ENCODE measurements at regions not wholly inside any gene's neighbourhood (a gene's known extent, or its start where the extent isn't known, plus 50 kb on each side); places are given as distances from the start of the nearest gene placed in this dataset.

GRCh38 chr2:183291436-183291835, 167.2 kb downstream of the NUP35 start:
- DNase-seq, result no peak

- DNase-seq, result no peak
These were observed 167.8 kb downstream of the NUP35 start for GRCh38 chr2:183292028-183292427.

GRCh38 chr2:183339311-183339710, 215.1 kb downstream of the NUP35 start:
- DNase-seq, result no peak

GRCh38 chr2:183341057-183341456, 216.8 kb downstream of the NUP35 start:
- DNase-seq, result no peak

GRCh38 chr2:183347969-183348368, 223.7 kb downstream of the NUP35 start:
- no peak for DNase-seq

- DNase-seq, result no peak
These were observed 224.2 kb downstream of the NUP35 start for GRCh38 chr2:183348492-183348891.

- DNase-seq, result no peak
These were observed 224.8 kb downstream of the NUP35 start for GRCh38 chr2:183349091-183349490.

GRCh38 chr2:183359867-183360266, 235.6 kb downstream of the NUP35 start:
- no peak for DNase-seq

GRCh38 chr2:183371545-183371944, 247.3 kb downstream of the NUP35 start:
- DNase-seq, result no peak

GRCh38 chr2:183375821-183376220, 251.6 kb downstream of the NUP35 start:
- DNase-seq, result no peak

- no peak for DNase-seq
These were observed 259.6 kb downstream of the NUP35 start for GRCh38 chr2:183383854-183384253.

GRCh38 chr2:183389546-183390080, 265.4 kb downstream of the NUP35 start:
- DNase-seq, result no peak

GRCh38 chr2:183390109-183390508, 265.9 kb downstream of the NUP35 start:
- no peak for DNase-seq

- DNase-seq, result no peak
These were observed 280.1 kb downstream of the NUP35 start for GRCh38 chr2:183404392-183404791.

GRCh38 chr2:183408562-183408961, 284.3 kb downstream of the NUP35 start:
- DNase-seq, result no peak

GRCh38 chr2:183409662-183410061, 285.4 kb downstream of the NUP35 start:
- no peak for DNase-seq

- DNase-seq, result no peak
These were observed 292.5 kb downstream of the NUP35 start for GRCh38 chr2:183416753-183417152.

GRCh38 chr2:183426825-183427224, 302.6 kb downstream of the NUP35 start:
- DNase-seq, result no peak

GRCh38 chr2:183427558-183427957, 303.3 kb downstream of the NUP35 start:
- DNase-seq, result no peak

- DNase-seq, result no peak
These were observed 304.6 kb downstream of the NUP35 start for GRCh38 chr2:183428881-183429280.

GRCh38 chr2:183438541-183438940, 314.3 kb downstream of the NUP35 start:
- DNase-seq, result no peak

GRCh38 chr2:183455056-183455455, 330.8 kb downstream of the NUP35 start:
- no peak for DNase-seq

GRCh38 chr2:183456177-183456576, 331.9 kb downstream of the NUP35 start:
- DNase-seq, result no peak

GRCh38 chr2:183458460-183458859, 334.2 kb downstream of the NUP35 start:
- no peak for DNase-seq

- no peak for DNase-seq
These were observed 335.2 kb downstream of the NUP35 start for GRCh38 chr2:183459466-183459865.

- DNase-seq, result no peak
These were observed 339.6 kb downstream of the NUP35 start for GRCh38 chr2:183463821-183464220.
